ENCODE measurements at regions not wholly inside any gene's neighbourhood (a gene's known extent, or its start where the extent isn't known, plus 50 kb on each side); places are given as distances from the start of the nearest gene placed in this dataset.

DNA sequence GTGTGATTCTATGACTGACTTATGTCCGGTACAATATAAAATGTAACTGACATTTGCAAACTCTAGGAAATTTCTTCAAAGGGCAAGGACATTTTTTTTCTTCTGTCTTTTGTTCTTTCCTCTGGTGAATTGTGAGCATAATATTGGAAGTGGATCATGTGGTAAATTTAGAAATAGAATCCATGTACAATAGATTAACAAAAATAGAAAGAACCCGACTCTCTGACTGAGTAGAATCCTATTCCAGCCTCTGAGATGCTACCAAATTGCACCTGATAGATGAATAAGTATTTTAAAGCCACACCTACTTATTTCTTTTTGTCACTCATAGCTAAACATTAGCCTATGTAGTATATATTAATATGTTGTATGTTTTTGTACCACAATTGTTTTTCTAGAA is 860.3 kb downstream of the LUZP2 start:
- no peaks in the 10 kb centered on the region for H3K36me3 Mint-ChIP-seq (ENCODE audit: low read depth)
- no peaks in the 10 kb centered on the region for H3K9me3 Mint-ChIP-seq
- Histone ChIP-seq H3K4me1 (ENCODE audit: insufficient read depth) (no peaks in the 10 kb centered on the region), H3K4me2 (no peak overlapping the region), H4K20me1 (replicated peaks; ENCODE audit: insufficient read depth) (no peaks in the 10 kb centered on the region), H3K27me3 (ENCODE audit: insufficient read depth) (no peaks in the 10 kb centered on the region), H3K27ac (ENCODE audit: low read depth) (no peak overlapping the region), H3K9me2 (ENCODE audit: insufficient read depth) (no peaks in the 10 kb centered on the region), H3K79me2 (replicated peaks; ENCODE audit: insufficient read depth) (no peaks in the 10 kb centered on the region), H3K36me3 (ENCODE audit: insufficient read depth) (no peaks in the 10 kb centered on the region), H3K4me3 (no peak overlapping the region), H3F3A (replicated peaks; ENCODE audit: low read depth) (no peaks in the 10 kb centered on the region), H2AFZ (no peak overlapping the region)
- H3K4me3 Mint-ChIP-seq = no peak overlapping the region
- no peak for ATAC-seq
- H3K27ac Mint-ChIP-seq = no peak overlapping the region
- H3K4me1 Mint-ChIP-seq = no peaks in the 10 kb centered on the region
- DNase-seq (ENCODE audit: low spot score) = no peak
- TF ChIP-seq NANOG (IDR thresholded peaks at IDR 0.05; ENCODE audit: borderline replicate concordance) = no peak
- no peak for TF ChIP-seq STAT1 (IDR thresholded peaks at IDR 0.05; ENCODE audit: unreplicated experiment)
- no peak for TF ChIP-seq CREB1 (CRISPR knock-in tag; IDR thresholded peaks at IDR 0.05; ENCODE audit: low read depth)
- TF ChIP-seq EZH2 (IDR thresholded peaks at IDR 0.05; ENCODE audit: low read depth, unreplicated experiment) = no peak
- TF ChIP-seq ZNF114 (CRISPR knock-in tag; IDR thresholded peaks at IDR 0.05) = no peak
- TF ChIP-seq, protein P1, sequence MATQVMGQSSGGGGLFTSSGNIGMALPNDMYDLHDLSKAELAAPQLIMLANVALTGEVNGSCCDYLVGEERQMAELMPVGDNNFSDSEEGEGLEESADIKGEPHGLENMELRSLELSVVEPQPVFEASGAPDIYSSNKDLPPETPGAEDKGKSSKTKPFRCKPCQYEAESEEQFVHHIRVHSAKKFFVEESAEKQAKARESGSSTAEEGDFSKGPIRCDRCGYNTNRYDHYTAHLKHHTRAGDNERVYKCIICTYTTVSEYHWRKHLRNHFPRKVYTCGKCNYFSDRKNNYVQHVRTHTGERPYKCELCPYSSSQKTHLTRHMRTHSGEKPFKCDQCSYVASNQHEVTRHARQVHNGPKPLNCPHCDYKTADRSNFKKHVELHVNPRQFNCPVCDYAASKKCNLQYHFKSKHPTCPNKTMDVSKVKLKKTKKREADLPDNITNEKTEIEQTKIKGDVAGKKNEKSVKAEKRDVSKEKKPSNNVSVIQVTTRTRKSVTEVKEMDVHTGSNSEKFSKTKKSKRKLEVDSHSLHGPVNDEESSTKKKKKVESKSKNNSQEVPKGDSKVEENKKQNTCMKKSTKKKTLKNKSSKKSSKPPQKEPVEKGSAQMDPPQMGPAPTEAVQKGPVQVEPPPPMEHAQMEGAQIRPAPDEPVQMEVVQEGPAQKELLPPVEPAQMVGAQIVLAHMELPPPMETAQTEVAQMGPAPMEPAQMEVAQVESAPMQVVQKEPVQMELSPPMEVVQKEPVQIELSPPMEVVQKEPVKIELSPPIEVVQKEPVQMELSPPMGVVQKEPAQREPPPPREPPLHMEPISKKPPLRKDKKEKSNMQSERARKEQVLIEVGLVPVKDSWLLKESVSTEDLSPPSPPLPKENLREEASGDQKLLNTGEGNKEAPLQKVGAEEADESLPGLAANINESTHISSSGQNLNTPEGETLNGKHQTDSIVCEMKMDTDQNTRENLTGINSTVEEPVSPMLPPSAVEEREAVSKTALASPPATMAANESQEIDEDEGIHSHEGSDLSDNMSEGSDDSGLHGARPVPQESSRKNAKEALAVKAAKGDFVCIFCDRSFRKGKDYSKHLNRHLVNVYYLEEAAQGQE (IDR thresholded peaks at IDR 0.05; ENCODE audit: unreplicated experiment) = no peak
- no peak for TF ChIP-seq EZH2phosphoT487 (IDR thresholded peaks at IDR 0.05; ENCODE audit: unreplicated experiment)
- TF ChIP-seq, protein P2, sequence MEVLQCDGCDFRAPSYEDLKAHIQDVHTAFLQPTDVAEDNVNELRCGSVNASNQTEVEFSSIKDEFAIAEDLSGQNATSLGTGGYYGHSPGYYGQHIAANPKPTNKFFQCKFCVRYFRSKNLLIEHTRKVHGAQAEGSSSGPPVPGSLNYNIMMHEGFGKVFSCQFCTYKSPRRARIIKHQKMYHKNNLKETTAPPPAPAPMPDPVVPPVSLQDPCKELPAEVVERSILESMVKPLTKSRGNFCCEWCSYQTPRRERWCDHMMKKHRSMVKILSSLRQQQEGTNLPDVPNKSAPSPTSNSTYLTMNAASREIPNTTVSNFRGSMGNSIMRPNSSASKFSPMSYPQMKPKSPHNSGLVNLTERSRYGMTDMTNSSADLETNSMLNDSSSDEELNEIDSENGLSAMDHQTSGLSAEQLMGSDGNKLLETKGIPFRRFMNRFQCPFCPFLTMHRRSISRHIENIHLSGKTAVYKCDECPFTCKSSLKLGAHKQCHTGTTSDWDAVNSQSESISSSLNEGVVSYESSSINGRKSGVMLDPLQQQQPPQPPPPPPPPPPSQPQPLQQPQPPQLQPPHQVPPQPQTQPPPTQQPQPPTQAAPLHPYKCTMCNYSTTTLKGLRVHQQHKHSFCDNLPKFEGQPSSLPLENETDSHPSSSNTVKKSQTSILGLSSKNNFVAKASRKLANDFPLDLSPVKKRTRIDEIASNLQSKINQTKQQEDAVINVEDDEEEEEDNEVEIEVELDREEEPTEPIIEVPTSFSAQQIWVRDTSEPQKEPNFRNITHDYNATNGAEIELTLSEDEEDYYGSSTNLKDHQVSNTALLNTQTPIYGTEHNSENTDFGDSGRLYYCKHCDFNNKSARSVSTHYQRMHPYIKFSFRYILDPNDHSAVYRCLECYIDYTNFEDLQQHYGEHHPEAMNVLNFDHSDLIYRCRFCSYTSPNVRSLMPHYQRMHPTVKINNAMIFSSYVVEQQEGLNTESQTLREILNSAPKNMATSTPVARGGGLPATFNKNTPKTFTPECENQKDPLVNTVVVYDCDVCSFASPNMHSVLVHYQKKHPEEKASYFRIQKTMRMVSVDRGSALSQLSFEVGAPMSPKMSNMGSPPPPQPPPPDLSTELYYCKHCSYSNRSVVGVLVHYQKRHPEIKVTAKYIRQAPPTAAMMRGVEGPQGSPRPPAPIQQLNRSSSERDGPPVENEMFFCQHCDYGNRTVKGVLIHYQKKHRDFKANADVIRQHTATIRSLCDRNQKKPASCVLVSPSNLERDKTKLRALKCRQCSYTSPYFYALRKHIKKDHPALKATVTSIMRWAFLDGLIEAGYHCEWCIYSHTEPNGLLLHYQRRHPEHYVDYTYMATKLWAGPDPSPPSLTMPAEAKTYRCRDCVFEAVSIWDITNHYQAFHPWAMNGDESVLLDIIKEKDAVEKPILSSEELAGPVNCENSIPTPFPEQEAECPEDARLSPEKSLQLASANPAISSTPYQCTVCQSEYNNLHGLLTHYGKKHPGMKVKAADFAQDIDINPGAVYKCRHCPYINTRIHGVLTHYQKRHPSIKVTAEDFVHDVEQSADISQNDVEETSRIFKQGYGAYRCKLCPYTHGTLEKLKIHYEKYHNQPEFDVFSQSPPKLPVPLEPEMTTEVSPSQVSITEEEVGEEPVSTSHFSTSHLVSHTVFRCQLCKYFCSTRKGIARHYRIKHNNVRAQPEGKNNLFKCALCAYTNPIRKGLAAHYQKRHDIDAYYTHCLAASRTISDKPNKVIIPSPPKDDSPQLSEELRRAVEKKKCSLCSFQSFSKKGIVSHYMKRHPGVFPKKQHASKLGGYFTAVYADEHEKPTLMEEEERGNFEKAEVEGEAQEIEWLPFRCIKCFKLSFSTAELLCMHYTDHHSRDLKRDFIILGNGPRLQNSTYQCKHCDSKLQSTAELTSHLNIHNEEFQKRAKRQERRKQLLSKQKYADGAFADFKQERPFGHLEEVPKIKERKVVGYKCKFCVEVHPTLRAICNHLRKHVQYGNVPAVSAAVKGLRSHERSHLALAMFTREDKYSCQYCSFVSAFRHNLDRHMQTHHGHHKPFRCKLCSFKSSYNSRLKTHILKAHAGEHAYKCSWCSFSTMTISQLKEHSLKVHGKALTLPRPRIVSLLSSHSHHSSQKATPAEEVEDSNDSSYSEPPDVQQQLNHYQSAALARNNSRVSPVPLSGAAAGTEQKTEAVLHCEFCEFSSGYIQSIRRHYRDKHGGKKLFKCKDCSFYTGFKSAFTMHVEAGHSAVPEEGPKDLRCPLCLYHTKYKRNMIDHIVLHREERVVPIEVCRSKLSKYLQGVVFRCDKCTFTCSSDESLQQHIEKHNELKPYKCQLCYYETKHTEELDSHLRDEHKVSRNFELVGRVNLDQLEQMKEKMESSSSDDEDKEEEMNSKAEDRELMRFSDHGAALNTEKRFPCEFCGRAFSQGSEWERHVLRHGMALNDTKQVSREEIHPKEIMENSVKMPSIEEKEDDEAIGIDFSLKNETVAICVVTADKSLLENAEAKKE (CRISPR knock-in tag; IDR thresholded peaks at IDR 0.05) = no peak
- TF ChIP-seq JUNB (IDR thresholded peaks at IDR 0.05; ENCODE audit: unreplicated experiment) = no peak
- TF ChIP-seq ETS1 (IDR thresholded peaks at IDR 0.05) = no peak
- no peak for TF ChIP-seq POLR2AphosphoS5 (IDR thresholded peaks at IDR 0.05; ENCODE audit: low read depth)
- no peak for TF ChIP-seq ZNF331 (CRISPR knock-in tag; IDR thresholded peaks at IDR 0.05; ENCODE audit: low read depth)
- no peak for TF ChIP-seq CTCF (conservative IDR thresholded peaks at IDR 0.05; ENCODE audit: low read depth in 2 of 2)
- no peaks in the 10 kb centered on the region for H3K27me3 Mint-ChIP-seq (ENCODE audit: insufficient read depth, low read depth, poor library complexity)

Data from GM23338 (cell line).